NCI-H2081 treated with DMSO at 0.1 percent for 48 hours (cell line): ENCODE measurements at regions not wholly inside any gene's neighbourhood (a gene's known extent, or its start where the extent isn't known, plus 50 kb on each side); places are given as distances from the start of the nearest gene placed in this dataset.
"Not testable (repeated sequence)": the region's sequence is repeated elsewhere in the genome, so short reads cannot be mapped to it uniquely, and the experiment has no call there.

Source experiments
- DNase-seq: peaks from one replicate; lab custom pipeline; 2025; lab: John Stamatoyannopoulos, UW

- peak; percentile 38 for DNase-seq
Observed at GRCh38 chr15:59896663-59897074, 107.4 kb upstream of the FOXB1 start.

- DNase-seq: no peak
Observed at GRCh38 chr15:59894835-59895234, 109.3 kb upstream of the FOXB1 start.

- DNase-seq: no peak
Observed at GRCh38 chr15:59892985-59893384, 111.1 kb upstream of the FOXB1 start.

GRCh38 chr15:59887870-59888269 lies 116.2 kb upstream of the FOXB1 start:
- not testable (repeated sequence) for DNase-seq

- no peak for DNase-seq
Observed at GRCh38 chr15:59887211-59887610, 116.9 kb upstream of the FOXB1 start.

GRCh38 chr15:59886441-59886840 lies 117.7 kb upstream of the FOXB1 start:
- DNase-seq: peak; percentile 3

GRCh38 chr15:59885832-59886231 lies 118.3 kb upstream of the FOXB1 start:
- peak; percentile 82 for DNase-seq

- DNase-seq: no peak
Observed at GRCh38 chr15:59879506-59880265, 124.4 kb upstream of the FOXB1 start.

- DNase-seq: no peak
Observed at GRCh38 chr15:59876140-59876539, 128.0 kb upstream of the FOXB1 start.

- no peak for DNase-seq
Observed at GRCh38 chr15:59873644-59874272, 130.4 kb upstream of the FOXB1 start.

- DNase-seq: no peak
Observed at GRCh38 chr15:59867086-59867855, 136.8 kb upstream of the FOXB1 start.

- DNase-seq: no peak
Observed at GRCh38 chr15:59866642-59867041, 137.5 kb upstream of the FOXB1 start.

GRCh38 chr15:59862191-59863155 lies 141.6 kb upstream of the FOXB1 start:
- no peak for DNase-seq

- no peak for DNase-seq
Observed at GRCh38 chr15:59847968-59848367, 156.1 kb upstream of the FOXB1 start.

GRCh38 chr15:59845942-59846499 lies 156.9 kb upstream of the BNIP2 start:
- no peak for DNase-seq

GRCh38 chr15:59843609-59844008 lies 154.5 kb upstream of the BNIP2 start:
- DNase-seq: no peak

- no peak for DNase-seq
Observed at GRCh38 chr15:59841036-59841435, 151.9 kb upstream of the BNIP2 start.

GRCh38 chr15:59839906-59840305 lies 150.8 kb upstream of the BNIP2 start:
- no peak for DNase-seq

GRCh38 chr15:59838900-59839299 lies 149.8 kb upstream of the BNIP2 start:
- no peak for DNase-seq

- no peak for DNase-seq
Observed at GRCh38 chr15:59835776-59836175, 146.7 kb upstream of the BNIP2 start.

- DNase-seq: no peak
Observed at GRCh38 chr15:59834528-59834927, 145.4 kb upstream of the BNIP2 start.
